Adipocyte (in vitro differentiated cells): ENCODE measurements at regions not wholly inside any gene's neighbourhood (a gene's known extent, or its start where the extent isn't known, plus 50 kb on each side); places are given as distances from the start of the nearest gene placed in this dataset.

Experiments
- DNase-seq: peaks from one replicate; pipeline ENCODE4 v3.0.0-alpha.2; 2015; ENCODE audit warnings: low read depth
- H3K27me3 ChIP-seq: replicated peaks from 2 replicates; pipeline ENCODE4 v1.7.0; 2013; ENCODE audit warnings: mild to moderate bottlenecking, low read length, moderate library complexity; ENCODE audit not compliant: control insufficient read depth, insufficient read depth
- H3K36me3 ChIP-seq: 2 replicates; pipeline ENCODE4 v1.7.0; 2013; ENCODE audit warnings: low read length, mild to moderate bottlenecking, moderate library complexity; ENCODE audit not compliant: control insufficient read depth, insufficient read depth, severe bottlenecking
- H3K4me1 ChIP-seq: 2 replicates; pipeline ENCODE4 v1.7.0; 2013; ENCODE audit warnings: mild to moderate bottlenecking, low read length, moderate library complexity; ENCODE audit not compliant: control insufficient read depth, insufficient read depth
- H3K4me3 ChIP-seq: 2 replicates; pipeline ENCODE4 v1.7.0; 2013; ENCODE audit warnings: mild to moderate bottlenecking, low read length, moderate library complexity
- H3K9ac ChIP-seq: 2 replicates; pipeline ENCODE4 v1.7.0; 2013; ENCODE audit warnings: mild to moderate bottlenecking, low read length, moderate library complexity
- H3K9me3 ChIP-seq: 2 replicates; pipeline ENCODE4 v1.7.0; 2013; ENCODE audit warnings: mild to moderate bottlenecking, low read length, moderate library complexity; ENCODE audit not compliant: control insufficient read depth

DNA sequence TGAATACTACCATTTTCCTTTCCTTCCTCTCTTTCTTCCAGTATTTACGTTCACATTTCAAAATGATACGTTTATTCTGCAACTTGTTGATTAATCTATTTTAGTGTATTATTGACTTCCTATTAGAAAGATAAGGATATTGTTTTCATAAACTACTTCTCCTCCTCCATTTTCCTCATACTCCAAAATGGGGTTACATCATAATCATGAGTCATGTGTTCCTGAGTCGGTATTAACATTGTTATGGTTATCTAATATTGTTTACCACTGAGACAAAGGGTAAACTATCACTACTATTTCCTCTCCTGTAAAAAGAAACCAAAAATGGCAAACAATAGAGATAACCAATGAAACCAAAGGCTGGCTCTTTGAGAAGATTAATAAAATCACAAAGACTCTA is 126.5 kb upstream of the CDYL start:
- H3K9me3 ChIP-seq = peaks cover 7% of the 10 kb centered on the region
- H3K9ac ChIP-seq = no peak overlapping the region
- DNase-seq = no peak
- no peaks in the 10 kb centered on the region for H3K27me3 ChIP-seq
- no peak overlapping the region for H3K4me3 ChIP-seq
- no peaks in the 10 kb centered on the region for H3K36me3 ChIP-seq
- H3K4me1 ChIP-seq = peaks cover 4% of the 10 kb centered on the region

DNA sequence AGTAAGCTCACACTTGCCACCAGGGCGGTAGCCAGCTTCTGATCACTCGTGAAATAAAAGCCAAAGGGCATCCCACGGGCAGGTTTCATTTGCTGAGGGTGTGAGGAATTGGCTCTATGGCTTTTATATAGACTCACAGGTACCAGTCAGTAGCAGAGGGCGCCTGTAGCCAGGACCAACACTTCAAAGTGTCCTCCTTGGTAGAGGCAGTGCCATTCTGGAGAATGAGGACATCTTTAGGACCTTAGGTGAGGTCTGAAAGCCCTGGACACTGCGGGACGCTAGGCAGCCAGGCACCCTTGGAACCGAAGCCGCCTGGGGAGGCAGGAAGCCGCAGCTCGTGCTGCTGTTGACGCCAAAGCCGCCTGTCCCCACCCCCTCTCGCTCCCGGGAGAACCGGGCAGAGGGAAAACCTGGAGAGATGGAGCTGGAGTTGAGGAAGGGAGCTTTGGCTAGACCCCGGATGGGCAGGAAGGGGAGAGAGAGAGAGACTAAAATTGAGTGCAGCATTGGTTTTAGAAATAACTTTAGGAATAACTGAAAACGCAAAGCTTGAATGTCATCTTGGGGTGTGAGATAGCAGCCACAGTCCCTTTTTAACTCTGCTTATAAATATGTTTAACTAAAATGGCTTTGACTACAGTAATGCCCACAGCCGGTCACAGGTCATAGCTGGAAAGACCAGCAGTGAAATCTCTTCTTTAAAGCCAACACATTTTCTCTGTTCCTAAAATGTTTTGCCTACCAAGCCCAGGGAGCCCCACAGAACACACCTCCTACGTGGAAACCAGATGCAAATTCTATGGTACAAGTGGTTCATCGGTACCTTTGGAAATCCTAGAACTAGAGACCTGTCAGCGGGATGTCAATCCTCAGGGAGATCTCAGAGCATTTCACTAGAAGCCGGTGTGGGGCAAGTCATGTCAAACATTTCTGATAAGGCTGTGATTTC is 128.5 kb upstream of the CDYL start:
- peak overlapping the region; percentile 70 for H3K4me3 ChIP-seq
- H3K36me3 ChIP-seq = no peaks in the 10 kb centered on the region
- DNase-seq = peak; percentile 84
- no peaks in the 10 kb centered on the region for H3K27me3 ChIP-seq
- peaks cover 7% of the 10 kb centered on the region for H3K9me3 ChIP-seq
- H3K4me1 ChIP-seq = peaks cover 4% of the 10 kb centered on the region
- peak overlapping the region; percentile 57 for H3K9ac ChIP-seq

DNA sequence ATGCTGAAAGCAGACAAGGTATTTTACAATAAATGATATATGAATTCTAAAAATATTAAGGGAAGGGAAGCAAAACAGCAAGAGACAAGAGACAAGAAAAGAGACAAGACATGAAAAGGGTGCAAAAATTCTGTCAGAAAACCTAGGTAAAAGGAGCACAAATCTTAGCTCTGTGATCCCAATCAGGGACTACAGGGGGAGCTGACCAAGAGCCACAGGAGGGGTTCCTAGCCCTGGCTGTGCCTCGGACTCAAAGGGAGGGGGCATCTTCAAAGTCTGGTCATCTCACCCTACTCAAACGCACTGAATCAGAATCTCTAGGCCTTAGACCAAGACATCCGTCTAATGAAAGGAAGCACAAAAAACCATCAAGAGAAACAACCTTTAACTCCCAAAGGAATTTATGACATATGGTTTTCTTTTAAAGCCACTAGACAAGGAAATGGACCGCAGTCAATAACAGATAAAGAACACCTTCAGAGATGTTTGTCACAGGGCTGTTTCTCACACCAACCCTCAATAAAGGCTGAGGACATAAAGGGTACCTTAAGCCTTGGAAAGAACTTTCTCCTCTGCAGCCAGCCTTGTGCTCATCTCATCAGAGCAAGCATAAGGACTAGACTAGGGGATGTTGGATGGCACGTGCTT is 130.4 kb upstream of the CDYL start:
- Histone ChIP-seq H3K27me3 (no peaks in the 10 kb centered on the region), H3K9me3 (no peaks in the 10 kb centered on the region), H3K4me3 (no peak overlapping the region), H3K4me1 (peaks cover 4% of the 10 kb centered on the region), H3K36me3 (no peaks in the 10 kb centered on the region), H3K9ac (no peak overlapping the region)
- DNase-seq = no peak

DNA sequence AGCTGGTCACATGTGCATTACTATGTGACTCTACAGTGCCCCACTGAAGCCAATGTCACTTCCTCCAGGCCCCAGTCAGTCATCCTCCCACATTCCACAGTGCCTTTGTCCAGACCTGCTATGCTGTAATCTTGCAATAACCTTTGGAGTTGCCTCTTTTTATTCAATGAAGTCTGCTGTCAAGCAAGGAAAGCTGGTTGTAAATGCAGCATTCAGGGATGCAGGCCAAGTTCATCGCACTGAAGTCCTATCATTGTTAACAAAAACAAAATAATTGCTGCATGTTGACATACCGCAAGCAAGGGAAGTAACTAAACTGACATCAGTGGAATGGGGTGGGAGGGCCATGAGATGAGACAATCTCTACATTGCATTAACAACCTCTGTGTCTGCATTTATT is 131.2 kb upstream of the CDYL start:
- DNase-seq = no peak
- no peak overlapping the region for H3K9ac ChIP-seq
- no peaks in the 10 kb centered on the region for H3K36me3 ChIP-seq
- H3K9me3 ChIP-seq = no peaks in the 10 kb centered on the region
- peaks cover 4% of the 10 kb centered on the region for H3K4me1 ChIP-seq
- no peak overlapping the region for H3K4me3 ChIP-seq
- no peaks in the 10 kb centered on the region for H3K27me3 ChIP-seq

DNA sequence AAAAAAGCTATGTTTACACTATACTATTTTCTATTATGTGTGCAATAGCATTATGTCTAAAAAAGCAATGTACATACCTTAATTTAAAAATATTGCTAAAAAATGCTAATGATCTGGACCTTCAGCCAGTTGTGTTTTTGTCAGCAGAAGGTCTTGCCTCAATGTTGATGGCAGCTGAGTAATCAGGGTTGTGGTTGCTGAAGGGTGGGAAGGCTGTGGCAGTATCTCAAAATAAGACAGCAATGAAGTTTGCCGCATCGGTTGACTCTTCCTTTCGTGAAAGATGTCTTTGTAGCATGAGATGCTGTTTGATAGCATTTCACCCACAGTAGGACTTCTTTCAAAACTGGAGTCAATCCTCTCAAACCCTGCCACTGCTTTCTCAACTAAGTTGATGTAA is 134.7 kb upstream of the CDYL start:
- Histone ChIP-seq H3K36me3 (no peaks in the 10 kb centered on the region), H3K27me3 (no peaks in the 10 kb centered on the region), H3K4me3 (no peak overlapping the region), H3K9ac (no peak overlapping the region), H3K9me3 (no peaks in the 10 kb centered on the region), H3K4me1 (no peaks in the 10 kb centered on the region)
- no peak for DNase-seq

DNA sequence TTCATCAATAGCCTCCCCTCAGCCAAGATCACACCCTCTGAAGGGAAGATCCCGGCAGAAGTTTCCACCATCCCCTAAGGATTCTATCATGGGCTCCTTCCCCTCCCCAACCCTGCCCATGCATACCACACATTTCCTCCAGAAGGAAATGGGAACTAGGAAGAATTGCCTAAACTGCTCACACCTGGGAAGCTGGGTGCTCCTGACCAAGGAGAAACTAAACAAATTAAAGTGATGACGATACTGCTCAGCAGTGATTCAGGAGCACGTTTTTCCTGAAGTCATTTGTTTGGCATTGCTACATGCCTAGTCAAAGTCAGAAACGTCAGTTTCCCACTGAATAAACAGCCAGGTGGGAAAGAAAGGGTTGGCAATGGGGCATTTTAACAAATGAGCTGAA is 136.1 kb upstream of the CDYL start:
- no peak overlapping the region for H3K9ac ChIP-seq
- no peak overlapping the region for H3K4me3 ChIP-seq

DNA sequence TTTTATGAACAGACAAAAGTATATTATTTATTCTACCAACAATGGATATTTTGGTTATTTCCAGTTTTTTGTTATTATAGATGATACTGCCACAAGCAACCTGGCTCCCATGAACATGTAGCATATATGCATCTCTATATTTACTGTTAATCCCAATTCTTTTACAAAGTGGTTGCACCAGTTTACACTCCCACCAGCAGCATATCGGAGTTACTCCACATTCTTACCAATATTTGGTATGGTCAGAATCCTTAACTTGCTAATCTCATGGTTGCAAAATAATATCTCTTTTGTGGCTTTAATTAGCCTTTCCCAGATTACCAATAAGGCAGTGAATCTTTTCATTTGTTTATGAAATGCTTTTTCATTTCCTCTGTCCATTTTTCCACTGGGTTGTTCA is 137.6 kb upstream of the CDYL start:
- Histone ChIP-seq H3K9me3 (no peaks in the 10 kb centered on the region), H3K9ac (no peak overlapping the region), H3K4me3 (no peak overlapping the region), H3K4me1 (no peaks in the 10 kb centered on the region), H3K27me3 (no peaks in the 10 kb centered on the region), H3K36me3 (no peaks in the 10 kb centered on the region)
- DNase-seq = no peak

More for the DNA sequence above, 136.1 kb upstream of the CDYL start:
- Histone ChIP-seq H3K4me1 (no peaks in the 10 kb centered on the region), H3K36me3 (no peaks in the 10 kb centered on the region), H3K27me3 (no peaks in the 10 kb centered on the region), H3K9me3 (no peaks in the 10 kb centered on the region)
- no peak for DNase-seq

DNA sequence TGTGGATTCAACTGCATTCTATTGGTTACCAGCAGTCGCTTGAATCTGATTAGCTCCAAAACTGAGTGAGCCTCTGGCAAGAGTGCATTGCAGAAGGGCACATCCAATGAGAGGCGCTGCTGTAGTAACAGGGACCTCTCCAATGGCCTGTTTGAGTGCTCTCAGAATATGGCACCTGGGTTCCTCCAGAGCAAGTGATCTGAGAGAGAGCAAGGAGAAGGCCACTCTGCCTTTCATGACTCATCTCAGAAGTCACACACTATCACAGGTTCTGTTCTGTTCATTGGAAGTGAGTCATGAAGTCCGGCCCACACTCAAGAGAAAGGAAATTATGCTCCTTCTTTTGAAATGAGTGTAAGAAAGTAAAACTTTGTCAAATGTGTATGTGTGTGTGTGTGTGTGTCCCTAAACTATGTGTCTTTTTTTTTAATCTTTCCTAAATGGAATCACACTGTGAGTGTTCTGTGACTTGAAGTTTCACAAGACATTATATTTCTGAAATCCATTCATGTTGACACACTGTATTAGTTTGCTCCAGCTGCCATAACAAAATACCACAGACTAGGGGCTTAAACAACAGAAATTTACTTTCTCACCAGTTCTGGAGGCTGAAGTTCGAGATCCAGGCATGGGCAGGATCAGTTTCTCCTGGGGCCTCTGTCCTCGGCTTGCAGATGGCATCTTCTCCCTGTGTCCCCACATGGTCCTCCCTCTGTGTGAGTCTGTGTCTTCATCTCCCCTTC is 138.3 kb upstream of the CDYL start:
- H3K36me3 ChIP-seq = no peaks in the 10 kb centered on the region
- H3K4me1 ChIP-seq = no peaks in the 10 kb centered on the region
- H3K9ac ChIP-seq = no peak overlapping the region
- H3K9me3 ChIP-seq = no peaks in the 10 kb centered on the region
- peak; percentile 35 for DNase-seq
- no peak overlapping the region for H3K4me3 ChIP-seq
- H3K27me3 ChIP-seq = no peaks in the 10 kb centered on the region

DNA sequence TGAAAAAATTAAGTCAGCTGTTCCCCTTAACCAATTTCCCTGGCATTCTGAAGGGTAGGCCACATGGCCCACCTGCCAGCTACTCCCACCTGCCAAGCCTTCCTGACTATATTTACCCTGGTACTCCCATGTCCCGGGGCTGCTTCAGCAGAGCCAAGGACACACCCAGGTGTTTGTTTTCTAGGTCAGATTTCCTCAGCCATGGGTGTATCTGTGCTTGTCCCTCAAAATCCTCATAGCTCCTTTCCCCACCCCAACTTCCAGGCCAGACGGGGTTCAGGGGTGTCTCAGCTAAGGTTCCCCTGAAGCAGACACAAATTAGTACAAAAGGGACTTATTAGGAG is 139.4 kb upstream of the CDYL start:
- no peaks in the 10 kb centered on the region for H3K36me3 ChIP-seq
- DNase-seq = no peak
- no peak overlapping the region for H3K4me3 ChIP-seq
- no peaks in the 10 kb centered on the region for H3K9me3 ChIP-seq
- H3K27me3 ChIP-seq = no peaks in the 10 kb centered on the region
- no peak overlapping the region for H3K9ac ChIP-seq
- no peaks in the 10 kb centered on the region for H3K4me1 ChIP-seq

DNA sequence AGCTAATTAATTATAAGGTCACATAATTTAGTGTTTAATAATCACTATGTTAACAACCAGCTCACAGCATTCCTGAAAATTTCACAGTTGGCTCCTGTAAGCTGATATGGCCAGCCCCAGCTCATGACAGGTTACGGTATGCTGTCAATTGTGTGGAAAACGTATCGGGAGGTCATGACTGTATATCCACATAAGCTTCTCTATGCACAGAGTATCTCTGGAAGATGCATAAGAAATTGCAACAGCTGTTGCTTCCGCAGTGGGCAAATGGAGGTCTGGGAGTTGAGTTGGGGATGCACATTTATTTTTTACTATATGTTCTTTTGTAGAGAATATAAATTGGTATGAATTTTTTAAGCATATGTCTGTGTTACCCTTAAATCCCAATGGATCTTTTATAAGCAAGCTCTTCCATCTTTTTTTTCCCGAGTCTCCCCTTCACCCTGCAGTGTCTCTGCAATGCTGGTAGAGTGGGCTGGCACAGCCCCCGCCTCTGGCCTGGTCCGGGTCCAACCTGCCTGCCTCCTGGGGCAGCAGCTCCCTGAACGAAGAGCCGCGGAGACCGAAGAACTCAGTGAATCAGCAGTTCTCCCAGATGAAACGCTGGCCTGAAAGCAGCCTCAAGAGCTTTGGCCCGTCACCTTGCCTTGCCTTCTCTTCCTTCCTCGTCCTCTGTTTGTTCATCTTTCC is 139.9 kb upstream of the CDYL start:
- H3K4me1 ChIP-seq = no peaks in the 10 kb centered on the region
- no peak overlapping the region for H3K9ac ChIP-seq
- H3K4me3 ChIP-seq = no peak overlapping the region
- H3K36me3 ChIP-seq = no peaks in the 10 kb centered on the region
- DNase-seq = no peak
- peaks cover under 1% of the 10 kb centered on the region for H3K9me3 ChIP-seq
- no peaks in the 10 kb centered on the region for H3K27me3 ChIP-seq

DNA sequence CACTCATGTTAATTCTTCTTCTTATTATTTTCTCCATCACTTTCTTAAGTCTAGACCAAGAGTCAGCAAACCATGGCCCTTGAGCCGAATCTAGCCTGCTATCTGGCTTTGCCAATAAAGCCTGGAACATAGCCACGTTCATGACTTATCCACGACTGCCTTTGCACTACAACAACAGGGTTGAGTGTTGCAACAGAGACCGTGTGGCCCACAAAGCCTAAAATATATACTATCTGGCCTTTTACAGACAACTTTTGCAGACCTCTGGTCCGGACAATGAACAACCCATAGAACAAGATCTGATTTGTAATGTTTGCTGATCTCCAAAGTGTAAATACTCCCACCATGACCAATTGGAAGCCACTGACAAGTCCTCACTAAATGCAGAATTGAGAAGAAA is 140.5 kb upstream of the CDYL start:
- Histone ChIP-seq H3K4me1 (no peaks in the 10 kb centered on the region), H3K36me3 (no peaks in the 10 kb centered on the region), H3K4me3 (no peak overlapping the region), H3K27me3 (no peaks in the 10 kb centered on the region), H3K9ac (no peak overlapping the region), H3K9me3 (peaks cover 7% of the 10 kb centered on the region)
- no peak for DNase-seq
